K562 (cell line): ENCODE measurements at regions not wholly inside any gene's neighbourhood (a gene's known extent, or its start where the extent isn't known, plus 50 kb on each side); places are given as distances from the start of the nearest gene placed in this dataset.

Experiments
- ATAC-seq: fragments of 200-7000 bp; cut with Tn5 transposase; 3 replicates; pipeline ENCODE4 v1.9.1; 2020; ENCODE audit warnings: moderate library complexity
- BruUV-seq: library from RNA; stranded (reverse); fragments of 400-500 nt; replicated peaks from 2 replicates; lab custom pipeline; 2021; lab: Mats Ljungman, UMichigan
- CTCF ChIA-PET: fragments of 300-600 bp; formaldehyde crosslinking; extraction: SDS; loops from one replicate; lab custom pipeline; 2021; ENCODE audit warnings: low intra/inter-chr PET ratio; lab: Yijun Ruan, JAX
- POLR2A ChIA-PET: fragments of 300-600, 350-650 bp; sonication (Branson Sonifier 250); formaldehyde crosslinking; extraction: SDS; loops from one replicate; lab custom pipeline; 2021; ENCODE audit warnings: antibody characterized with exemption, inconsistent platforms; lab: Yijun Ruan, JAX
- DNase-seq, 4 experiments: peaks; one replicate each; pipeline versions ENCODE4 v3.0.0 to v3.0.0-alpha.2; 2011 to 2018; ENCODE audit warnings: low spot score in 3 of 4, mixed read lengths in 3 of 4; ENCODE audit errors: extremely low read depth in 1 of 4
- FAIRE-seq: peaks from 2 replicates; lab custom pipeline; 2011; peaks lifted over from hg19 to GRCh38; lab: Jason Lieb, UNC
- H2AFZ ChIP-seq: 2 replicates; pipeline ENCODE4 v1.6.0; 2011; ENCODE audit warnings: low read depth, low read length, control low read depth, inconsistent platforms
- H3K27ac ChIP-seq: fragments of 200-600 bp; 3 replicates; pipeline ENCODE4 v1.8.0; 2011; ENCODE audit warnings: low read depth, mild to moderate bottlenecking, control low read depth, inconsistent platforms, low read length, moderate library complexity, mixed read lengths; ENCODE audit errors: extremely low read depth
- H3K27me3 ChIP-seq, 2 experiments: fragments of 300-600 bp in 1 of 2; 2 replicates in 1 of 2; 3 replicates in 1 of 2; pipeline versions ENCODE4 v1.6.0 to v1.8.0; 2011; ENCODE audit warnings: inconsistent platforms in 2 of 2, low read length in 2 of 2, mild to moderate bottlenecking in 1 of 2, mixed read lengths in 1 of 2, moderate library complexity in 1 of 2; ENCODE audit not compliant: control insufficient read depth in 2 of 2, insufficient read depth in 2 of 2
- H3K36me3 ChIP-seq: fragments of 300-600 bp; 3 replicates; pipeline ENCODE4 v1.8.0; 2011; ENCODE audit warnings: mild to moderate bottlenecking, low read length, inconsistent platforms; ENCODE audit not compliant: control insufficient read depth, insufficient read depth
- H3K4me1 ChIP-seq, 2 experiments: fragments of 200-600 bp in 1 of 2; replicated peaks in 1 of 2; 2 replicates in 1 of 2; 3 replicates in 1 of 2; pipeline versions ENCODE4 v1.5.1 to v1.8.0; 2011; ENCODE audit warnings: inconsistent platforms in 2 of 2, low read length in 2 of 2, mild to moderate bottlenecking in 1 of 2, mixed read lengths in 1 of 2, moderate library complexity in 1 of 2; ENCODE audit not compliant: control insufficient read depth in 2 of 2, insufficient read depth in 2 of 2
- H3K4me2 ChIP-seq: 2 replicates; pipeline ENCODE4 v1.6.1; 2011; ENCODE audit warnings: low read length, control low read depth, inconsistent platforms, mixed read lengths; ENCODE audit not compliant: insufficient read depth
- H3K4me3 ChIP-seq: fragments of 200-600 bp; sonication (generic), shearing (Covaris generic); 2 replicates; pipeline ENCODE4 v1.5.1; 2016; ENCODE audit warnings: control low read depth, inconsistent platforms
- H3K79me2 ChIP-seq: fragments of 200-600 bp; 3 replicates; pipeline ENCODE4 v1.8.0; 2011; ENCODE audit warnings: low read length, inconsistent platforms; ENCODE audit not compliant: control insufficient read depth, insufficient read depth
- H3K9ac ChIP-seq, 2 experiments: 2 replicates each; pipeline versions ENCODE4 v1.6.0 to v1.6.1; 2011; ENCODE audit warnings: low read depth in 2 of 2, low read length in 2 of 2, control low read depth in 1 of 2, inconsistent platforms in 1 of 2, mild to moderate bottlenecking in 1 of 2, mixed read lengths in 1 of 2; ENCODE audit not compliant: insufficient read depth in 1 of 2
- H3K9me1 ChIP-seq: one replicate; pipeline ENCODE4 v1.6.0; 2011; ENCODE audit warnings: inconsistent platforms, mild to moderate bottlenecking, low read length, moderate library complexity; ENCODE audit not compliant: control insufficient read depth, insufficient read depth
- H3K9me3 ChIP-seq: replicated peaks from 2 replicates; pipeline ENCODE4 v1.5.1; 2011; ENCODE audit warnings: low read depth, low read length, inconsistent platforms; ENCODE audit not compliant: control insufficient read depth, insufficient read depth
- H4K20me1 ChIP-seq: replicated peaks from 2 replicates; pipeline ENCODE4 v1.6.1; 2011; ENCODE audit warnings: low read length, inconsistent platforms, mixed read lengths; ENCODE audit not compliant: control insufficient read depth, insufficient read depth
- ADNP ChIP-seq: fragments of 200-800 bp; sonication (Bioruptor generic); IDR thresholded peaks from 2 replicates; pipeline ENCODE4 v1.6.1; 2016; ENCODE audit warnings: missing genetic modification characterization, missing compliant biosample characterization
- CREBBP ChIP-seq: IDR thresholded peaks from one replicate; pipeline ENCODE4 v1.6.1; 2012; ENCODE audit warnings: low read depth, mild to moderate bottlenecking, control low read depth, inconsistent platforms, low read length
- MED1 ChIP-seq: sonication (generic); formaldehyde crosslinking; IDR thresholded peaks from 2 replicates; pipeline ENCODE4 v1.8.1; 2023; ENCODE audit warnings: missing genetic modification reagents, borderline replicate concordance
- NCOA6 ChIP-seq: fragments of 450-650 bp; IDR thresholded peaks from 2 replicates; pipeline ENCODE4 v1.6.1; 2017; ENCODE audit warnings: mild to moderate bottlenecking
- PHTF2 ChIP-seq: fragments of 250-450 bp; sonication (Bioruptor Pico); IDR thresholded peaks from 2 replicates; pipeline ENCODE4 v1.5.0; 2021; ENCODE audit warnings: mild to moderate bottlenecking
- RBM22 ChIP-seq: fragments of 200-400 bp; formaldehyde crosslinking; IDR thresholded peaks from 2 replicates; pipeline ENCODE4 v1.6.1; 2018; ENCODE audit warnings: low read length, low read depth; ENCODE audit not compliant: poor library complexity, severe bottlenecking
- TAF9B ChIP-seq: fragments of 450-650 bp; IDR thresholded peaks from 2 replicates; pipeline ENCODE4 v1.6.1; 2018; ENCODE audit warnings: mild to moderate bottlenecking; ENCODE audit not compliant: partially characterized antibody
- TFAP4 ChIP-seq: sonication (generic); formaldehyde crosslinking; IDR thresholded peaks from 2 replicates; pipeline ENCODE4 v1.8.0; 2022; ENCODE audit warnings: missing genetic modification reagents, mild to moderate bottlenecking, moderate library complexity, borderline replicate concordance
- WGBS: fragments of 100-300 bp; shearing (Covaris generic); methylation state at CpG from one replicate; pipeline ENCODE4 v1.1.6; 2016; ENCODE audit warnings: low coverage, mixed read lengths; ENCODE audit not compliant: insufficient coverage; ENCODE audit errors: missing lambda C conversion rate; 5-methylcytosine and 5-hydroxymethylcytosine counted together
- in situ Hi-C: fragments of 300-500 bp; cut with MboI; formaldehyde crosslinking; loops from 4 replicates; pipeline ENCODE4 v1.15.0; 2018; ENCODE audit warnings: inconsistent platforms, mixed read lengths
- intact Hi-C: fragments of 100-400 bp; cut with micrococcal nuclease; formaldehyde crosslinking; loops from 2 replicates; pipeline ENCODE4 v1.14.2; 2022

GRCh38 chr6:12364621-12365020, 74.5 kb downstream of the EDN1 start (continued):
- TF ChIP-seq TAF9B (no peak), MED1 (CRISPR knock-in tag) (no peak), ADNP (tag) (no peak), NCOA6 (no peak), RBM22 (no peak), CREBBP (no peak), TFAP4 (CRISPR knock-in tag) (no peak)
- TF ChIP-seq, all 486 proteins: peak for 0

GRCh38 chr6:12366731-12367130, 76.6 kb downstream of the EDN1 start:
- DNase-seq (no peak), FAIRE-seq (no peak), ATAC-seq (no peak)
- POLR2A ChIA-PET = no interaction called here
- 1% methylated on average over 5 of the region's 5 CpGs for WGBS
- no peak overlapping the region for H3K4me3 ChIP-seq
- TF ChIP-seq PHTF2 (CRISPR knock-in tag) = no peak
- intact Hi-C loops = no loop called here
- in situ Hi-C loops = no loop called here
- H3K4me1 ChIP-seq = no peaks in the 10 kb centered on the region
- no peaks in the 10 kb centered on the region for H4K20me1 ChIP-seq
- H3K9me3 ChIP-seq = no peaks in the 10 kb centered on the region
- H3K36me3 ChIP-seq = no peaks in the 10 kb centered on the region
- no peak overlapping the region for H3K4me2 ChIP-seq
- no peaks in the 10 kb centered on the region for H3K9me1 ChIP-seq
- no peak overlapping the region for H2AFZ ChIP-seq
- H3K79me2 ChIP-seq = no peaks in the 10 kb centered on the region
- no peak overlapping the region for H3K9ac ChIP-seq
- H3K27ac ChIP-seq = no peak overlapping the region
- BruUV-seq = no TSS peak
- no peaks in the 10 kb centered on the region for H3K27me3 ChIP-seq
- CTCF ChIA-PET = no interaction called here
